ENCODE measurements at regions not wholly inside any gene's neighbourhood (a gene's known extent, or its start where the extent isn't known, plus 50 kb on each side); places are given as distances from the start of the nearest gene placed in this dataset.

- TF ChIP-seq LCORL (IDR thresholded peaks at IDR 0.05) (no peak), LCORL (CRISPR knock-in tag; IDR thresholded peaks at IDR 0.05) (no peak), ZNF598 (CRISPR knock-in tag; IDR thresholded peaks at IDR 0.05; ENCODE audit: borderline replicate concordance) (no peak), ZSCAN29 (CRISPR knock-in tag; conservative IDR thresholded peaks at IDR 0.05) (no peak), ZNF3 (CRISPR knock-in tag; IDR thresholded peaks at IDR 0.05) (no peak), ZNF839 (CRISPR knock-in tag; IDR thresholded peaks at IDR 0.05; ENCODE audit: borderline replicate concordance) (no peak), SP140L (CRISPR knock-in tag; IDR thresholded peaks at IDR 0.05; ENCODE audit: borderline replicate concordance) (no peak), PCBP1 (IDR thresholded peaks at IDR 0.05; ENCODE audit: borderline replicate concordance, low read depth, low read length) (no peak), ZNF232 (CRISPR knock-in tag; IDR thresholded peaks at IDR 0.05; ENCODE audit: borderline replicate concordance) (no peak), PHF8 (CRISPR knock-in tag; IDR thresholded peaks at IDR 0.05) (no peak), ZFP36L1 (CRISPR knock-in tag; IDR thresholded peaks at IDR 0.05) (no peak), ZNF326 (CRISPR knock-in tag; IDR thresholded peaks at IDR 0.05; ENCODE audit: borderline replicate concordance) (no peak)
These were observed 75.0 kb upstream of the BZW1 start (continued) for GRCh38 chr2:200736646-200737274.

GRCh38 chr2:200737585-200737984 is 74.1 kb upstream of the BZW1 start:
- no peak overlapping the region for H2AFZ ChIP-seq (ENCODE audit: low read length)
- FAIRE-seq: no peak
- peaks cover 0 to 6% of the 10 kb centered on the region in 2 experiments; a peak in 1 of 5 replicates for H3K27me3 ChIP-seq (ENCODE audit: control insufficient read depth in 1 of 2, insufficient read depth in 2 of 2, low read length in 2 of 2)
- peaks cover 27% of the 10 kb centered on the region for H3K4me1 ChIP-seq (ENCODE audit: insufficient read depth, low read length)
- H3K36me3 ChIP-seq (replicated peaks in 1 of 2; ENCODE audit: control insufficient read depth in 1 of 2, insufficient read depth in 2 of 2, low read length in 2 of 2): no peaks in the 10 kb centered on the region
- 71% methylated on average over 4 of the region's 4 CpGs for WGBS (ENCODE audit: low lambda C conversion rate)
- H4K20me1 ChIP-seq (ENCODE audit: insufficient read depth, low read length): no peaks in the 10 kb centered on the region
- in situ Hi-C loops (cut with HindIII; ENCODE audit: extremely low pct_ligation_motif_present, low pct_unique_long_range_greater_than_20kb) (no loop called here), intact Hi-C loops (cut with micrococcal nuclease; ENCODE audit: unreplicated experiment) (loop anchor here (5.0 to 10.0 kb wide), 3 partner anchors 35 to 763 kb away; no protein-coding TSS in a partner anchor)
- no peak for ATAC-seq
- DNase-seq (ENCODE audit: low spot score): no peak
- H3K27ac ChIP-seq (ENCODE audit: extremely low read length, insufficient read depth, low read length): no peak overlapping the region
- no peak overlapping the region for H3K4me2 ChIP-seq (ENCODE audit: low read depth, low read length)
- H3K9ac ChIP-seq (ENCODE audit: insufficient read depth, low read depth, low read length): no peak overlapping the region
- H3K9me3 ChIP-seq (ENCODE audit: low read length): no peaks in the 10 kb centered on the region
- POLR2A ChIA-PET: interaction anchor here (1.1 to 1.3 kb wide), 2 partner anchors 10 to 151 kb away, joined by 3 to 8 read pairs; partner anchors contain the start of genes NIF3L1 and PPIL3
- no TSS peak for BruUV-seq (replicated peaks)
- H3K4me3 ChIP-seq (replicated peaks in 1 of 3; ENCODE audit: insufficient read depth in 1 of 3, low read depth in 2 of 3, low read length in 3 of 3): no peak overlapping the region
- CTCF ChIA-PET (ENCODE audit: low intra/inter-chr PET ratio, low total read pairs): no interaction called here
- no peaks in the 10 kb centered on the region for H3K79me2 ChIP-seq (ENCODE audit: insufficient read depth, low read length)
- TF ChIP-seq TCF7 (IDR thresholded peaks at IDR 0.05; ENCODE audit: low read depth) (no peak), KDM5B (CRISPR knock-in tag; IDR thresholded peaks at IDR 0.05; ENCODE audit: borderline replicate concordance) (no peak), ZNF101 (CRISPR knock-in tag; IDR thresholded peaks at IDR 0.05; ENCODE audit: borderline replicate concordance, low read depth) (no peak), MEIS1 (CRISPR knock-in tag; IDR thresholded peaks at IDR 0.05; ENCODE audit: borderline replicate concordance) (no peak), TCF12 (IDR thresholded peaks at IDR 0.05) (no peak), TCF12 (CRISPR knock-in tag; IDR thresholded peaks at IDR 0.05) (no peak), BCL6 (CRISPR knock-in tag; IDR thresholded peaks at IDR 0.05) (no peak), NKX3-1 (CRISPR knock-in tag; IDR thresholded peaks at IDR 0.05) (no peak), SRSF9 (IDR thresholded peaks at IDR 0.05; ENCODE audit: borderline replicate concordance, insufficient read depth, low read depth, low read length, poor library complexity, severe bottlenecking) (no peak), ZNF639 (CRISPR knock-in tag; conservative IDR thresholded peaks at IDR 0.05) (no peak), TARDBP (CRISPR knock-in tag; IDR thresholded peaks at IDR 0.05) (no peak), CCDC6 (CRISPR knock-in tag; IDR thresholded peaks at IDR 0.05) (no peak)

Data from HepG2 (cell line).